ENCODE measurements at regions not wholly inside any gene's neighbourhood (a gene's known extent, or its start where the extent isn't known, plus 50 kb on each side); places are given as distances from the start of the nearest gene placed in this dataset.

DNA sequence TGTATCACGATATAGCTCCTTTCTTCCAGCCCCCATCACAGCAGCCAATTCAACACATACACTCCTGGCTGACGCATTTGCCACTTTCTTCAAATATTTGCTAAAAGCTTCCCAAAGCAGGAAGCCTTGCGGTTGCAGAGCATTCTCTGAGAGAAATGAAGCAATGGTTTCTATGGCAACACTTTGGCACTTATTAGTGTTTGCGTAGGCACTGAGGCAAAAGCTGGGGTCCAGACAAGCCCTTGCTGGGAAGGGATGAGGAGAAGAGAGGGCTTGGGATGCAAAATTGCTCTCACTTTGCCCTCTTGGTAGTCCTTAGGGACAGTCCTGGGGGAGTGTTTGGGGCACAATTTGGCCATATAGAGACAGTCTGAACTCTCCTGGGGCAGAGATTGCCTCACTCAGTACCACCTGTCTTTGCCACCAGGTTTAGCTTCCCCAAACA, 55.0 kb upstream of the PAK3 start:
- TF ChIP-seq POLR2A (IDR thresholded peaks at IDR 0.05) (no peak), CTCF (IDR thresholded peaks at IDR 0.05) (no peak)
- H3K4me3 ChIP-seq: no peak overlapping the region
- no peak for ATAC-seq
- DNase-seq: no peak
- intact Hi-C loops (cut with DNase I): no loop called here
- no peaks in the 10 kb centered on the region for H3K36me3 ChIP-seq
- no peaks in the 10 kb centered on the region for H3K4me1 ChIP-seq
- no peaks in the 10 kb centered on the region for H3K9me3 ChIP-seq
- H3K27ac ChIP-seq: no peak overlapping the region
- WGBS, 4 donors: 62 to 67% (median 64%) methylated on average over 4 of the region's 4 CpGs
- peaks cover 0 to 33% (median 0%) of the 10 kb centered on the region in 9 donors for H3K27me3 ChIP-seq

DNA sequence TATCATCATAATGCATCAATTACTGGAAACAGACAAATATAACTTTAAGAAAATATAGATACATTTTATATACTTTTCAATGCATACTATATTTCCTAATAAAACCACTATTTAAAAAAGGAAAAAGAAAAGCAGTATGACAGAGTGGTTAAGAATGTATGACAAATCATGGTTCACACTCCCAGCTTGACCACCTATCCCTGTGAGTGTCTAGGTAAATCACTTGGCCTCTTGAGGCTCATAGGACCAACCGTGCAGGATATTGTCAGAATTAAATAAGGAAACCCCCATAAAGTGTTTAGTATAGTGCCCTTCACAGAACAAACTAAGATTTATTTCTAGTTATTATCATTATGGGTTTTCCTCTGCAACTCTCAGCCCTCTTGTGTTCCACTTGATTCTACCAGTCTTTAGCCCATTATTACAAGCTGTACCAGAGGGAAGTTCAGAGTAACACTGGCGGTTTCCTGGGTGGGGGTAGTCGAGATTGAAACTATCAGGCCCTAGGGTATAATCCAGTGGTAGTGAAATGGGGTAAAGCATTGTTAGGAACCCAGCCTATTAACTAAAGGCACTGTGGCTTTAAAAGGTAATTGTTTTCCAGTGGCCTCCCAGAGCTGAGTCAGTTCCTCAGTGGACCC, 55.5 kb upstream of the PAK3 start:
- TF ChIP-seq CTCF (IDR thresholded peaks at IDR 0.05): no peak
- no peak for TF ChIP-seq POLR2A (IDR thresholded peaks at IDR 0.05)
- Histone ChIP-seq H3K4me3 (no peak overlapping the region), H3K27me3 (peaks cover 0 to 31% (median 0%) of the 10 kb centered on the region in 9 donors), H3K36me3 (no peaks in the 10 kb centered on the region), H3K4me1 (no peaks in the 10 kb centered on the region), H3K27ac (no peak overlapping the region), H3K9me3 (no peaks in the 10 kb centered on the region)
- DNase-seq: no peak
- ATAC-seq: no peak
- intact Hi-C loops (cut with DNase I): no loop called here
- 39 to 59% (median 49%) methylated on average over 3 of the region's 3 CpGs for WGBS, 4 donors

DNA sequence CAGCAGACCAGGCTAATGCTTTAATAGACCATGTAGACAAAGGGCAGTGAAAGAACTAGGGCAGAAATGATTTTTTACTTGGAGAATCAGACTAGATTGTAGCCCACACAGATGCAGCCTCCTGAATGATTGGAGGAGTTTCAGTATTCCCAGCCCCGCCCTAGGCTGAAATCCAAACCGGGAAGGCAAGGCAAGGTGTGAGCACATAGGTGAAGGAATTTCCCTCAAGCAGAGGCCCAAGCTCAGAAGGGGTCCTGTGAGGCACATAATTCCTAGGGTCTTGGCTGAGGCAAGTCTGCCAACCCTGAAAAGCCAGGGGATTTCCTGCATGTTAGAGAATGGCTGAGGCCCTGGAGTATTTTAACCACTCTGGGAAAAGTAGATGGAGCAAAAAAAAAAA, 56.4 kb upstream of the PAK3 start:
- Histone ChIP-seq H3K27me3 (peaks cover 0 to 22% (median 0%) of the 10 kb centered on the region in 9 donors), H3K9me3 (no peaks in the 10 kb centered on the region), H3K27ac (no peak overlapping the region), H3K4me1 (no peaks in the 10 kb centered on the region), H3K36me3 (no peaks in the 10 kb centered on the region), H3K4me3 (no peak overlapping the region)
- ATAC-seq (no peak), DNase-seq (no peak)
- TF ChIP-seq CTCF (IDR thresholded peaks at IDR 0.05) (no peak), POLR2A (IDR thresholded peaks at IDR 0.05) (no peak)
- intact Hi-C loops (cut with DNase I): no loop called here
- 26 to 54% (median 38%) methylated on average over 2 of the region's 2 CpGs for WGBS, 4 donors

DNA sequence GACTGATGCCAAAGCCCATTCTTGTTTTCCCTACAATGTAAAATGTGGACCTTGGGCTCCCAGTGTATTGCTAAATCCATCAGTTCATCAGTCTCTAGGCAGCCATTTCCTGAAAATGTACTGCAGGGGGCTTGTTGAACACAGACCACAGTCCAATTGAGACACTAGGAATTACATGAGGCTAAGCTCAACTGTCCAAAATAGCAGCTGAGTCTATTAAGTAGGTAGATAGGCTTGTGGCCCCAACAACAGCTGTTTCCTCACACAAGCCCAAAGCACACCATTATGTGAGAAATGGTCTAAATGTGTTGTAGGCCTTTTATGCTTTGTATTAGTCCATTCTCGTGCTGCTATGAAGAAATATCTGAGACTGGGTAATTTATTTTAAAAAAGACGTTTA, 60.0 kb upstream of the PAK3 start:
- no peak for TF ChIP-seq CTCF (IDR thresholded peaks at IDR 0.05)
- no peak for TF ChIP-seq POLR2A (IDR thresholded peaks at IDR 0.05)
- no peaks in the 10 kb centered on the region for H3K4me1 ChIP-seq
- intact Hi-C loops (cut with DNase I): no loop called here
- no peak for ATAC-seq
- no peaks in the 10 kb centered on the region for H3K9me3 ChIP-seq
- 58 to 77% (median 66%) methylated on average over 2 of the region's 2 CpGs for WGBS, 4 donors
- H3K27me3 ChIP-seq: peaks cover 0 to 21% (median 0%) of the 10 kb centered on the region in 9 donors
- no peak overlapping the region for H3K27ac ChIP-seq
- no peaks in the 10 kb centered on the region for H3K36me3 ChIP-seq
- no peak for DNase-seq
- no peak overlapping the region for H3K4me3 ChIP-seq
